ENCODE measurements at regions not wholly inside any gene's neighbourhood (a gene's known extent, or its start where the extent isn't known, plus 50 kb on each side); places are given as distances from the start of the nearest gene placed in this dataset.

DNA sequence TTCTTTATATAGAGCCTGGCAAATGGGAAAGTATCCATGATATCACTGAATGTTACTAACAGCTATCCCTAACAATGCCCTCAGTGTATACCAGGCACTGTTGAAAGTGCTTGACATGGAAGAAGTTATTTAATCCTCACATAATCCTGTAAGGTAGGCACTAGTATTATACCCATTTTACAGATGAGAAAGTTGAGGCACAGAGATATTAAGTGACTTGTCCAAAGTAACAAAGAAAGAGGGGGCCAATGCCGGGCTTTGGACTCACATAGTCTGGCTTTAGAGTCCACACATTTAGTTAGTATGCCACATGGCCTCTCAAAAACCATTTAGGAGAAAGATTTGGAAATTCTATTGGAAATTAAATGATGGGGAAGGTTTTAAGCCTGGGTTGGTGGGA lies 220.8 kb upstream of the PLET1 start:
- TF ChIP-seq, protein P1, sequence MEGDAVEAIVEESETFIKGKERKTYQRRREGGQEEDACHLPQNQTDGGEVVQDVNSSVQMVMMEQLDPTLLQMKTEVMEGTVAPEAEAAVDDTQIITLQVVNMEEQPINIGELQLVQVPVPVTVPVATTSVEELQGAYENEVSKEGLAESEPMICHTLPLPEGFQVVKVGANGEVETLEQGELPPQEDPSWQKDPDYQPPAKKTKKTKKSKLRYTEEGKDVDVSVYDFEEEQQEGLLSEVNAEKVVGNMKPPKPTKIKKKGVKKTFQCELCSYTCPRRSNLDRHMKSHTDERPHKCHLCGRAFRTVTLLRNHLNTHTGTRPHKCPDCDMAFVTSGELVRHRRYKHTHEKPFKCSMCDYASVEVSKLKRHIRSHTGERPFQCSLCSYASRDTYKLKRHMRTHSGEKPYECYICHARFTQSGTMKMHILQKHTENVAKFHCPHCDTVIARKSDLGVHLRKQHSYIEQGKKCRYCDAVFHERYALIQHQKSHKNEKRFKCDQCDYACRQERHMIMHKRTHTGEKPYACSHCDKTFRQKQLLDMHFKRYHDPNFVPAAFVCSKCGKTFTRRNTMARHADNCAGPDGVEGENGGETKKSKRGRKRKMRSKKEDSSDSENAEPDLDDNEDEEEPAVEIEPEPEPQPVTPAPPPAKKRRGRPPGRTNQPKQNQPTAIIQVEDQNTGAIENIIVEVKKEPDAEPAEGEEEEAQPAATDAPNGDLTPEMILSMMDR (IDR thresholded peaks at IDR 0.05) = no peak
- TF ChIP-seq, protein P2, sequence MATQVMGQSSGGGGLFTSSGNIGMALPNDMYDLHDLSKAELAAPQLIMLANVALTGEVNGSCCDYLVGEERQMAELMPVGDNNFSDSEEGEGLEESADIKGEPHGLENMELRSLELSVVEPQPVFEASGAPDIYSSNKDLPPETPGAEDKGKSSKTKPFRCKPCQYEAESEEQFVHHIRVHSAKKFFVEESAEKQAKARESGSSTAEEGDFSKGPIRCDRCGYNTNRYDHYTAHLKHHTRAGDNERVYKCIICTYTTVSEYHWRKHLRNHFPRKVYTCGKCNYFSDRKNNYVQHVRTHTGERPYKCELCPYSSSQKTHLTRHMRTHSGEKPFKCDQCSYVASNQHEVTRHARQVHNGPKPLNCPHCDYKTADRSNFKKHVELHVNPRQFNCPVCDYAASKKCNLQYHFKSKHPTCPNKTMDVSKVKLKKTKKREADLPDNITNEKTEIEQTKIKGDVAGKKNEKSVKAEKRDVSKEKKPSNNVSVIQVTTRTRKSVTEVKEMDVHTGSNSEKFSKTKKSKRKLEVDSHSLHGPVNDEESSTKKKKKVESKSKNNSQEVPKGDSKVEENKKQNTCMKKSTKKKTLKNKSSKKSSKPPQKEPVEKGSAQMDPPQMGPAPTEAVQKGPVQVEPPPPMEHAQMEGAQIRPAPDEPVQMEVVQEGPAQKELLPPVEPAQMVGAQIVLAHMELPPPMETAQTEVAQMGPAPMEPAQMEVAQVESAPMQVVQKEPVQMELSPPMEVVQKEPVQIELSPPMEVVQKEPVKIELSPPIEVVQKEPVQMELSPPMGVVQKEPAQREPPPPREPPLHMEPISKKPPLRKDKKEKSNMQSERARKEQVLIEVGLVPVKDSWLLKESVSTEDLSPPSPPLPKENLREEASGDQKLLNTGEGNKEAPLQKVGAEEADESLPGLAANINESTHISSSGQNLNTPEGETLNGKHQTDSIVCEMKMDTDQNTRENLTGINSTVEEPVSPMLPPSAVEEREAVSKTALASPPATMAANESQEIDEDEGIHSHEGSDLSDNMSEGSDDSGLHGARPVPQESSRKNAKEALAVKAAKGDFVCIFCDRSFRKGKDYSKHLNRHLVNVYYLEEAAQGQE (IDR thresholded peaks at IDR 0.05; ENCODE audit: insufficient read depth in 1 of 2, low read depth in 2 of 2, low read length in 1 of 2) = no peak
